IMR-90 (cell line): ENCODE measurements at regions not wholly inside any gene's neighbourhood (a gene's known extent, or its start where the extent isn't known, plus 50 kb on each side); places are given as distances from the start of the nearest gene placed in this dataset.
"Not testable (repeated sequence)": the region's sequence is repeated elsewhere in the genome, so short reads cannot be mapped to it uniquely, and the experiment has no call there.

Source experiments
- ATAC-seq: fragments of 200-7000 bp; cut with Tn5 transposase; 2 replicates; pipeline ENCODE4 v1.9.1; 2020; ENCODE audit warnings: low read depth, mild to moderate bottlenecking, moderate library complexity
- BruUV-seq: library from RNA; stranded (reverse); fragments of 400-500 nt; replicated peaks from 2 replicates; lab custom pipeline; 2021; lab: Mats Ljungman, UMichigan
- CTCF ChIA-PET: fragments of 300-600 bp; formaldehyde crosslinking; extraction: SDS; loops from one replicate; lab custom pipeline; 2021; ENCODE audit warnings: antibody characterized with exemption; lab: Yijun Ruan, JAX
- POLR2A ChIA-PET: fragments of 300-600 bp; sonication (Branson Sonifier 250); formaldehyde crosslinking; loops from one replicate; lab custom pipeline; 2022; ENCODE audit warnings: antibody characterized with exemption; ENCODE audit not compliant: unreplicated experiment; lab: Charles Lee
- DNase-seq: peaks from one replicate; pipeline ENCODE4 v3.0.0; 2013
- H2AFZ ChIP-seq: replicated peaks from 2 replicates; pipeline ENCODE3; 2013; ENCODE audit warnings: low read length, mild to moderate bottlenecking; ENCODE audit not compliant: poor library complexity
- H2AK5ac ChIP-seq: 2 replicates; pipeline ENCODE4 v1.6.1; 2013; ENCODE audit warnings: low read depth, low read length, inconsistent platforms
- H2AK9ac ChIP-seq: replicated peaks from 2 replicates; pipeline ENCODE3; 2013; ENCODE audit warnings: mild to moderate bottlenecking, low read depth, low read length, moderate library complexity; ENCODE audit not compliant: poor library complexity
- H2BK120ac ChIP-seq: 2 replicates; pipeline ENCODE4 v1.6.1; 2013; ENCODE audit warnings: low read depth, low read length, inconsistent platforms
- H2BK15ac ChIP-seq: 3 replicates; pipeline ENCODE4 v1.6.1; 2013; ENCODE audit warnings: low read depth, low read length, inconsistent platforms
- H2BK20ac ChIP-seq: 2 replicates; pipeline ENCODE4 v1.6.1; 2013; ENCODE audit warnings: low read depth, mild to moderate bottlenecking, inconsistent platforms, low read length, moderate library complexity
- H2BK5ac ChIP-seq: 2 replicates; pipeline ENCODE4 v1.6.1; 2013; ENCODE audit warnings: mild to moderate bottlenecking, low read depth, low read length, inconsistent platforms; ENCODE audit not compliant: poor library complexity, severe bottlenecking
- H3K14ac ChIP-seq: replicated peaks from 2 replicates; pipeline ENCODE4 v1.6.1; 2013; ENCODE audit warnings: low read depth, low read length, inconsistent platforms
- H3K18ac ChIP-seq: 2 replicates; pipeline ENCODE4 v1.6.1; 2013; ENCODE audit warnings: low read depth, low read length, control low read depth
- H3K23ac ChIP-seq: 2 replicates; pipeline ENCODE4 v1.6.1; 2013; ENCODE audit warnings: low read depth, low read length, inconsistent platforms
- H3K27ac ChIP-seq: 2 replicates; pipeline ENCODE4 v1.5.1; 2013; ENCODE audit warnings: mild to moderate bottlenecking, control low read depth, low read length; ENCODE audit not compliant: insufficient read depth
- H3K27me3 ChIP-seq: 2 replicates; pipeline ENCODE4 v1.6.1; 2013; ENCODE audit warnings: low read length; ENCODE audit not compliant: control insufficient read depth, insufficient read depth
- H3K36me3 ChIP-seq: 2 replicates; pipeline ENCODE4 v1.6.1; 2013; ENCODE audit warnings: low read length, mixed read lengths; ENCODE audit not compliant: control insufficient read depth, insufficient read depth
- H3K4ac ChIP-seq: 2 replicates; pipeline ENCODE4 v1.6.1; 2013; ENCODE audit warnings: low read depth, low read length, inconsistent platforms
- H3K4me1 ChIP-seq: 2 replicates; pipeline ENCODE4 v1.6.1; 2013; ENCODE audit warnings: low read length, mixed read lengths; ENCODE audit not compliant: control insufficient read depth, insufficient read depth
- H3K4me2 ChIP-seq: 2 replicates; pipeline ENCODE4 v1.6.1; 2013; ENCODE audit warnings: low read depth, mild to moderate bottlenecking, control low read depth, low read length, moderate library complexity
- H3K4me3 ChIP-seq: 2 replicates; pipeline ENCODE4 v1.5.1; 2013; ENCODE audit warnings: low read depth, mild to moderate bottlenecking, control low read depth, low read length, moderate library complexity; ENCODE audit not compliant: insufficient read depth
- H3K56ac ChIP-seq: 2 replicates; pipeline ENCODE4 v1.6.1; 2013; ENCODE audit warnings: low read length, inconsistent platforms; ENCODE audit not compliant: insufficient read depth; ENCODE audit errors: extremely low read depth
- H3K79me1 ChIP-seq, 2 experiments: 2 replicates each; pipeline ENCODE4 v1.6.1; 2013; ENCODE audit warnings: low read length in 2 of 2, inconsistent platforms in 1 of 2, low read depth in 1 of 2
- H3K9ac ChIP-seq: 2 replicates; pipeline ENCODE4 v1.6.1; 2013; ENCODE audit warnings: low read depth, low read length, control low read depth
- H3K9me1 ChIP-seq: 2 replicates; pipeline ENCODE4 v1.6.1; 2013; ENCODE audit warnings: low read length, inconsistent platforms; ENCODE audit not compliant: insufficient read depth
- H3K9me3 ChIP-seq: 2 replicates; pipeline ENCODE4 v1.6.1; 2013; ENCODE audit warnings: low read length; ENCODE audit not compliant: control insufficient read depth, insufficient read depth
- H4K20me1 ChIP-seq: 2 replicates; pipeline ENCODE4 v1.6.1; 2013; ENCODE audit warnings: low read length, inconsistent platforms; ENCODE audit not compliant: insufficient read depth
- H4K5ac ChIP-seq: 2 replicates; pipeline ENCODE4 v1.6.1; 2013; ENCODE audit warnings: mild to moderate bottlenecking, low read depth, low read length, control low read depth
- H4K8ac ChIP-seq, 2 experiments: 2 replicates each; pipeline ENCODE4 v1.6.1; 2013; ENCODE audit warnings: low read depth in 2 of 2, low read length in 2 of 2, control low read depth in 1 of 2, inconsistent platforms in 1 of 2
- H4K91ac ChIP-seq: 2 replicates; pipeline ENCODE4 v1.6.1; 2013; ENCODE audit warnings: low read depth, low read length, inconsistent platforms; ENCODE audit not compliant: insufficient read depth
- WGBS, 2 experiments: methylation state at CpG; one replicate each; pipeline versions ENCODE4 v1.1.5 to v1.1.7; 2013; ENCODE audit warnings: missing lambda C conversion rate in 2 of 2; ENCODE audit not compliant: insufficient read length in 1 of 2; ENCODE audit errors: extremely low coverage in 2 of 2; 5-methylcytosine and 5-hydroxymethylcytosine counted together
- dilution Hi-C: fragments of 300-500 bp; cut with HindIII; formaldehyde crosslinking; loops from one replicate; pipeline ENCODE4 v1.14.3; 2018; ENCODE audit warnings: low sequenced_read_pairs; ENCODE audit not compliant: unreplicated experiment
- in situ Hi-C: fragments of 300-500 bp; cut with MboI; formaldehyde crosslinking; loops from 3 replicates; pipeline ENCODE4 v1.14.3; 2019; ENCODE audit warnings: low sequenced_read_pairs, inconsistent platforms, mixed read lengths
- intact Hi-C: fragments of 100-400 bp; cut with micrococcal nuclease; formaldehyde crosslinking; loops from 2 replicates; pipeline ENCODE4 v1.10.0; 2022

- POLR2A ChIA-PET, H4K5ac ChIP-seq, in situ Hi-C loops, ATAC-seq, H3K9me1 ChIP-seq, BruUV-seq, H3K27me3 ChIP-seq, dilution Hi-C loops, H2BK5ac ChIP-seq, H2BK120ac ChIP-seq, H3K14ac ChIP-seq, H3K4me3 ChIP-seq, H3K9ac ChIP-seq, intact Hi-C loops, DNase-seq, H3K9me3 ChIP-seq, H3K18ac ChIP-seq, H3K79me1 ChIP-seq, H2AK5ac ChIP-seq, H3K27ac ChIP-seq, H3K4me2 ChIP-seq, H3K4ac ChIP-seq, H3K4me1 ChIP-seq, H2AFZ ChIP-seq, H4K8ac ChIP-seq, H4K20me1 ChIP-seq, H2AK9ac ChIP-seq, H3K56ac ChIP-seq, H2BK20ac ChIP-seq, H2BK15ac ChIP-seq, H3K23ac ChIP-seq, H3K36me3 ChIP-seq, H4K91ac ChIP-seq, CTCF ChIA-PET: not testable (repeated sequence)
- 86% methylated on average over 1 of the region's 2 CpGs; no CpG with 5 or more reads in 1 of the 2 experiments for WGBS, 2 experiments
These were observed 259.3 kb downstream of the PARM1 start for GRCh38 chr4:75192182-75192581.
